ENCODE measurements at regions not wholly inside any gene's neighbourhood (a gene's known extent, or its start where the extent isn't known, plus 50 kb on each side); places are given as distances from the start of the nearest gene placed in this dataset.

GRCh38 chr18:24974431-24974830, 377.5 kb downstream of the ZNF521 start:
- Histone ChIP-seq H3K27me3 (replicated peaks) (no peaks in the 10 kb centered on the region), H3K36me3 (replicated peaks) (no peaks in the 10 kb centered on the region)

GRCh38 chr18:24975496-24976372, 376.2 kb downstream of the ZNF521 start:
- in situ Hi-C loops (cut with HindIII; ENCODE audit: low pct_ligation_motif_present, low sequenced_read_pairs), result no loop called here
- no peak for TF ChIP-seq CTCF (IDR thresholded peaks at IDR 0.05; ENCODE audit: low read depth, low read length, missing control alignments)
- H3K36me3 ChIP-seq (replicated peaks), result no peaks in the 10 kb centered on the region
- no peak overlapping the region for H3K27ac ChIP-seq
- no peaks in the 10 kb centered on the region for H3K27me3 ChIP-seq (replicated peaks)
- H3K4me3 ChIP-seq (ENCODE audit: low read depth, low read length), result no peak overlapping the region
- no peak for DNase-seq

More at GRCh38 chr18:24974431-24974830, 377.5 kb downstream of the ZNF521 start:
- no peak for TF ChIP-seq CTCF (IDR thresholded peaks at IDR 0.05; ENCODE audit: low read depth, low read length, missing control alignments)
- DNase-seq, result no peak
- H3K27ac ChIP-seq, result no peak overlapping the region
- H3K4me3 ChIP-seq (ENCODE audit: low read depth, low read length), result no peak overlapping the region
- in situ Hi-C loops (cut with HindIII; ENCODE audit: low pct_ligation_motif_present, low sequenced_read_pairs), result no loop called here

- no peak for TF ChIP-seq CTCF (IDR thresholded peaks at IDR 0.05; ENCODE audit: low read depth, low read length, missing control alignments)
- no peak overlapping the region for H3K27ac ChIP-seq
- no peak for DNase-seq
- in situ Hi-C loops (cut with HindIII; ENCODE audit: low pct_ligation_motif_present, low sequenced_read_pairs), result no loop called here
- H3K36me3 ChIP-seq (replicated peaks), result no peaks in the 10 kb centered on the region
- H3K4me3 ChIP-seq (ENCODE audit: low read depth, low read length), result no peak overlapping the region
- no peaks in the 10 kb centered on the region for H3K27me3 ChIP-seq (replicated peaks)
These were observed 375.5 kb downstream of the ZNF521 start for GRCh38 chr18:24976502-24976901.

DNA sequence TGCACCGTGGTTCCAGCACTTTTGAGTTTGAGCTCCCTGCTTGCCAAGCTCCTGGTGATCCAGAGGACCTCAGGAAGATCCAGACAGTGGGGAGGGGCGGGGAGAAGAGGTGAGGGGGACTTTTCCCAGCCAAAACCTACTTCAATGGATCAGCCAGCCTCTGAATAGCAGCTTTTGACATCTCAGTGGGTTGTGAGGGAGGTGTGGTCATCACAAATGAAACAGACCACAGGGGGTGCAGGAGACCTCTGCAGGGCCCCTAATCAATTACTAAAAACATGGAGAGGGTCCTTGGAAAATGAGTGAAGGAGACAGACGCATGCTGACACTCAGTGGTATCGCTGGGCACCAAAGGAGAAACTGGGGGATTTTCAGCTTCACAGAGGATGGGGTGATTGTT, 372.7 kb downstream of the ZNF521 start:
- Histone ChIP-seq H3K27ac (no peak overlapping the region), H3K36me3 (replicated peaks) (no peaks in the 10 kb centered on the region), H3K4me3 (ENCODE audit: low read depth, low read length) (no peak overlapping the region), H3K27me3 (replicated peaks) (no peaks in the 10 kb centered on the region)
- no peak for DNase-seq
- in situ Hi-C loops (cut with HindIII; ENCODE audit: low pct_ligation_motif_present, low sequenced_read_pairs), result no loop called here
- TF ChIP-seq CTCF (IDR thresholded peaks at IDR 0.05; ENCODE audit: low read depth, low read length, missing control alignments), result no peak

- no peak overlapping the region for H3K27ac ChIP-seq
- no peaks in the 10 kb centered on the region for H3K36me3 ChIP-seq (replicated peaks)
- H3K4me3 ChIP-seq (ENCODE audit: low read depth, low read length), result no peak overlapping the region
- DNase-seq, result no peak
- no peak for TF ChIP-seq CTCF (IDR thresholded peaks at IDR 0.05; ENCODE audit: low read depth, low read length, missing control alignments)
- in situ Hi-C loops (cut with HindIII; ENCODE audit: low pct_ligation_motif_present, low sequenced_read_pairs), result no loop called here
- no peaks in the 10 kb centered on the region for H3K27me3 ChIP-seq (replicated peaks)
These were observed 369.1 kb downstream of the ZNF521 start for GRCh38 chr18:24982831-24983230.

Measured in brain microvascular endothelial cell (primary cell).